Keratinocyte (primary cell): ENCODE measurements at regions not wholly inside any gene's neighbourhood (a gene's known extent, or its start where the extent isn't known, plus 50 kb on each side); places are given as distances from the start of the nearest gene placed in this dataset.

ENCODE experiments used
- EZH2 ChIP-seq: IDR thresholded peaks from one replicate; pipeline ENCODE4 v1.6.1; 2012; ENCODE audit warnings: inconsistent platforms, mild to moderate bottlenecking, low read length, moderate library complexity
- TF ChIP-seq, protein P1 (sequence below), 3 experiments: IDR thresholded peaks in 1 of 3; conservative IDR thresholded peaks in 1 of 3; optimal IDR thresholded peaks in 1 of 3; 2 replicates in 2 of 3; 3 replicates in 1 of 3; pipeline versions ENCODE3 to v1.5.1; 2011; ENCODE audit warnings: low read length in 3 of 3, mild to moderate bottlenecking in 3 of 3, moderate library complexity in 2 of 3, control low read depth in 1 of 3, inconsistent platforms in 1 of 3; ENCODE audit not compliant: insufficient read depth in 2 of 3; ENCODE audit errors: extremely low read depth in 1 of 3

DNA sequence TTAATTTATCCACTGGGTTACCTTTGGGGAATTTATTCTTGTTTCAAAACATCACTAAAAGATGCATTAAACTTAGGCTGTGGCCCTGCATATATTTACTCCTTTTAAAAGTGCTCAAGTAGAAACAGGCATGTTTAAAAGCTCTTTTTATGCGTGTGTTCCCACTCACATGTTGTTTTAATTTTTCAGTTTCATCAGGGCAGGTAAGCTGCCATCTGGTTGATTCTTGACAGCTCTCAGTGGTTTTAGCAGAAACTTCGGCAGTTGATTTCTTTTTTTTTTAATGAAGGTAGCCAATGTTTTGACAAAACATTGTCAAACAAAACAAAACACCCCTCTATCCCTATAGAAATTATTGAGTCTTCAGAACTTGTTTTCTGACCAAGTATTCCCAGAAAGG, 89.6 kb upstream of the LGR5 start:
- TF ChIP-seq, protein P1, sequence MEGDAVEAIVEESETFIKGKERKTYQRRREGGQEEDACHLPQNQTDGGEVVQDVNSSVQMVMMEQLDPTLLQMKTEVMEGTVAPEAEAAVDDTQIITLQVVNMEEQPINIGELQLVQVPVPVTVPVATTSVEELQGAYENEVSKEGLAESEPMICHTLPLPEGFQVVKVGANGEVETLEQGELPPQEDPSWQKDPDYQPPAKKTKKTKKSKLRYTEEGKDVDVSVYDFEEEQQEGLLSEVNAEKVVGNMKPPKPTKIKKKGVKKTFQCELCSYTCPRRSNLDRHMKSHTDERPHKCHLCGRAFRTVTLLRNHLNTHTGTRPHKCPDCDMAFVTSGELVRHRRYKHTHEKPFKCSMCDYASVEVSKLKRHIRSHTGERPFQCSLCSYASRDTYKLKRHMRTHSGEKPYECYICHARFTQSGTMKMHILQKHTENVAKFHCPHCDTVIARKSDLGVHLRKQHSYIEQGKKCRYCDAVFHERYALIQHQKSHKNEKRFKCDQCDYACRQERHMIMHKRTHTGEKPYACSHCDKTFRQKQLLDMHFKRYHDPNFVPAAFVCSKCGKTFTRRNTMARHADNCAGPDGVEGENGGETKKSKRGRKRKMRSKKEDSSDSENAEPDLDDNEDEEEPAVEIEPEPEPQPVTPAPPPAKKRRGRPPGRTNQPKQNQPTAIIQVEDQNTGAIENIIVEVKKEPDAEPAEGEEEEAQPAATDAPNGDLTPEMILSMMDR (optimal IDR thresholded peaks at IDR 0.05 in 1 of 3, IDR thresholded peaks at IDR 0.05 in 1 of 3, conservative IDR thresholded peaks at IDR 0.05 in 1 of 3; ENCODE audit: extremely low read depth in 1 of 3, insufficient read depth in 2 of 3, low read length in 3 of 3): no peak
- no peak for TF ChIP-seq EZH2
